Stomach (tissue), 4 donors: ENCODE measurements at regions not wholly inside any gene's neighbourhood (a gene's known extent, or its start where the extent isn't known, plus 50 kb on each side); places are given as distances from the start of the nearest gene placed in this dataset.

Source experiments
- CTCF ChIP-seq, 7 experiments: fragments of 450-650 bp in 4 of 7; fragments of 200-600 bp in 3 of 7; sonication (generic) in 3 of 7; IDR thresholded peaks; one replicate each; pipeline ENCODE4 v1.5.1; 2016 to 2019; ENCODE audit warnings: antibody characterized with exemption in 7 of 7, control low read depth in 2 of 7, mild to moderate bottlenecking in 1 of 7
- POLR2A ChIP-seq, 4 donors: fragments of 450-650 bp; IDR thresholded peaks; one replicate each; pipeline ENCODE4 v1.6.1; 2016; ENCODE audit warnings: antibody characterized with exemption in 4 of 4, control low read depth in 2 of 4, mild to moderate bottlenecking in 1 of 4, moderate library complexity in 1 of 4

- no peak for TF ChIP-seq POLR2A (IDR thresholded peaks at IDR 0.05)
- TF ChIP-seq CTCF (IDR thresholded peaks at IDR 0.05) = no peak
Observed at GRCh38 chrX:1749499-1749898, 134.6 kb downstream of the ASMT start.
